ENCODE measurements at regions not wholly inside any gene's neighbourhood (a gene's known extent, or its start where the extent isn't known, plus 50 kb on each side); places are given as distances from the start of the nearest gene placed in this dataset.

- no peak for TF ChIP-seq EZH2 (IDR thresholded peaks at IDR 0.05; ENCODE audit: borderline replicate concordance, low read length)
- no peak for TF ChIP-seq CTCF (IDR thresholded peaks at IDR 0.05; ENCODE audit: low read length)
Measured at GRCh38 chr10:78920011-78920410, 148.8 kb upstream of the ZMIZ1 start.
